GM18505 (cell line): ENCODE measurements at regions not wholly inside any gene's neighbourhood (a gene's known extent, or its start where the extent isn't known, plus 50 kb on each side); places are given as distances from the start of the nearest gene placed in this dataset.

ENCODE experiments used
- ATAC-seq: cut with Tn5 transposase; IDR thresholded peaks from one replicate; pipeline ENCODE4 v1.9.1; 2021; ENCODE audit not compliant: unreplicated experiment
- POLR2A ChIP-seq: IDR thresholded peaks from 4 replicates; pipeline ENCODE4 v1.6.1; 2011; ENCODE audit warnings: borderline replicate concordance; ENCODE audit not compliant: insufficient read depth, insufficient read length; ENCODE audit errors: extremely low read depth

GRCh38 chr12:108075561-108075960 is 53.5 kb upstream of the WSCD2 start:
- ATAC-seq = no peak
- TF ChIP-seq POLR2A = no peak

GRCh38 chr12:108076556-108076955 is 52.5 kb upstream of the WSCD2 start:
- TF ChIP-seq POLR2A = no peak
- ATAC-seq = no peak

- TF ChIP-seq POLR2A = no peak
- ATAC-seq = no peak
Observed at GRCh38 chr12:108078428-108078827, 50.7 kb upstream of the WSCD2 start.
